GF-D8 (cell line): ENCODE measurements at regions not wholly inside any gene's neighbourhood (a gene's known extent, or its start where the extent isn't known, plus 50 kb on each side); places are given as distances from the start of the nearest gene placed in this dataset.
"Not testable (repeated sequence)": the region's sequence is repeated elsewhere in the genome, so short reads cannot be mapped to it uniquely, and the experiment has no call there.

Source experiments
- DNase-seq: peaks from one replicate; lab custom pipeline; 2025; lab: John Stamatoyannopoulos, UW

DNA sequence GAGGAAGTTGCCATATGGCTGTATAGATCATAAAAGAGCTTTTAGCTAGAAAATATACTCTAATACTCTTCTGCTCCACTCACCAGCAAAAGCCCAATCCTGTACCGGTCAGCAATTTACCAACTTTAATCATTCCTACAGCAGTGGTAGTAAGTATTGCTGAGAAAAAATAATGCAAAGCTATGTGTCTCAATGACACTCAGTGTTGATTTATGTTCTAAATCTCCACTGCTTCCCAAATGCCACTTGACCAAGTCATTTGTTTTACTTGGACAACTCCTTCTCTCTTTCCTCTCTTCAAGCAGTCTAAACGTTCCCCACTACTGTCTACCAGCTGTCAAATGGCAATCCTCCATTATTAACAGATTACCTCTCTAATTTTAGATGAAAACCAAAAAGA is 201.8 kb upstream of the GK2 start:
- no peak for DNase-seq

DNA sequence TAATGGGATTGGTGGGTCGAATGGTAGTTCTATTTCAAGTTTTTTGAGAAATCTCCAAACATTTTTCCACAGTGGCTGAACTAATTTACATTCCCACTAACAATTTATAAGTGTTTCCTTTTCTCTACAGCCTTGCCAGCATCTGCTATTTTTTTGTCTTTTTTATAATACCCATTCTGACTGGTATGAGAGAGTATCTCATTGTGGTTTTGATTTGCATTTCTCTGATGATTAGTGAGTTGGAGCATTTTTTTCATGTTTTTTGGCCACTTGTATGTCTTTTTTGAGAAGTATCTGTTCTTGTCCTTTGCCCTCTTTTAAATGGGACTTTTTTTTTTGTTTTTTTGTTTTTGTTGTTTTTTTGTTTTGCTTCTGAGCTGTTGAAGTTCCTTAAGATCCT is 200.0 kb upstream of the GK2 start:
- no peak for DNase-seq

DNA sequence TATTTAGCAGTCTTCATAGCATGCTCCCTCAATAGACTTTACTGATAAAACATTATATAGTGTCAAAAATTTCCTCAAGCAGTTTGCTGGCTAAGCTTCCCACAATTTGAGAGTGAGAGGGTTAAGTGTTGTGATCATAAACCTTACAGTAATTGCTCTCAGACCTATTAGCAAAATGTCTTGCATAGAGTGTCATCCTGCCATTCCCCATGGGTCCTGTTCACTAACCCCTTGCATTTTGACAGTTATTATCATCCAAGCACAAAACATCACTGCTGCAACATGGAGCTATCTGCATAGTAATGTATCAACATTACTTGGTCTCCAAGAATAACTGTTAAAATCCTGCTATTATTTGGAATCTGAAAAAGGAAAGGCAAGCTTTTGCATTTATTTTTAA is 196.1 kb upstream of the GK2 start:
- DNase-seq = no peak

DNA sequence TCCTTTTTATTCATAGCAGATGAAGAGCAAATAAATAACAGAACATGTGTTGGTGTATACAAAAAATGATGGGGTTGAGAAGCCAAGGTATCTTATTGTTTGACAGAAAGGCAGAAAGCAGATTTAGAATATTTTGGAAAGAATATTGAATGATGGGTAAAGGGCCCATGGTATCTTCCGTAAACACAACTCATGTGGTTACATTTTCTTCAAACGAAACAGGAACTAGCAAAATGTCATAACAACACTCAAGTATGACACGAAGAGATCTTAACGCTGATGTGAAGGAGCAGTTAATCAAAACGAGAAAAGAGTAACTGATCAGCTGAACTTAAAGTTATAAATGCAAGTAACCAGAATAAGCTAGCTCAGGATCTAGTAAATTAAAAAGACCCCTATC is 195.7 kb upstream of the GK2 start:
- DNase-seq = peak; percentile 62

DNA sequence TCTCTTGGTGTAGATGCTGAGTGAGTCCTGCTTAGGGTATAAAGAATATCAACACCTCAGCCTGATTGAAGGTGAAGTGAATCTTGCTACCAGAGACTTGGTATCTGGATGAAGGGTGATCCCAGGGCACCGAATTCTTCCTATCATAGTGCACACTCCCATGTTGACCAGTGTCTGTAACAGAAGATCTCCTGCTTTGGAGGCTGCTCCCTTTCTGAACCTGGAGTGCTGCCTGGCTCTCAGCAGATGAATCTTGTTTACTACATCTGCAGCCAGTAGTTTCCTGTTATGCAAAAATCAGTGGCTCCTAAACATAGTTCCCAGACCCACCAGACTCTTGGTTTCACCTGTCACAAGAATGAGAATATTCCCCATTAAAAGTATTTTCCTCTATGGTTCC is 191.7 kb upstream of the GK2 start:
- no peak for DNase-seq

DNA sequence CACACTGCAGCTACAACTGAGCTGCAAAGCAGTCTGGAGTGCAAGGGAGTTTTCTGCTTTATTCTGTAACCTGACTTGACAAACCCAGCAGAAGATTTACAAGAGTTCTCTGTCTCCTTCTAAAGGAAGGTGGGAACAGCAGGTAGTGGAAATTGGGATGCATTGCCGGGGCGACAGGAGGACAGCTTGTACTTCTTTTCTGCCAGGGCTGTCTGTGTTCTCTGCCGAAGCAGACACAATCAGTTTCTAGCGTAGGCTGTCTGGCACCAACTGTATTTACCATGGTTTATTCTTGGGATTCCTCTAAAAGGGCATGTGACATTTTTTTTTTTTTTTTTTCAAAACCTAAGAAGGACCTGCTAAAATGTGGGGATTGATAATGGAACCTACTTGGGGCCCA is 190.8 kb upstream of the GK2 start:
- DNase-seq = no peak

DNA sequence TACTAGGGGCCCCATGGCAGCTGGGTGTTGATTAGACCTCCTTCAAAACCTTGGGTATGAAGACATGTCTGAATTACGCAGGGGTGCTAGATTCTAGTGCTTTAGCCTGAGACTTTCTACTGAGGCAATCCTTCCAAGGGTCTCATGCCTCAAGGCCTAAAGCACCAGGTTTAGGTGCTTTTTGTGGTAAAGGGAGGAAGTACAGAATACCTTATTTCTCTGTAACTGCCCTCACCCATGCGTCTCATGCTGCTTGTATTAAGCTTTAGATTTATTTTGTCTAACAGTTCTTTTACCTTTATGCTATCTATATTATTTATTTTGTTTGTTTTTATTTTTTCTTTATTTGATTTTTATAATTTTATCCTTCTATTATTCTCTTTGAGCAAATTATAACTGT is 190.2 kb upstream of the GK2 start:
- no peak for DNase-seq

DNA sequence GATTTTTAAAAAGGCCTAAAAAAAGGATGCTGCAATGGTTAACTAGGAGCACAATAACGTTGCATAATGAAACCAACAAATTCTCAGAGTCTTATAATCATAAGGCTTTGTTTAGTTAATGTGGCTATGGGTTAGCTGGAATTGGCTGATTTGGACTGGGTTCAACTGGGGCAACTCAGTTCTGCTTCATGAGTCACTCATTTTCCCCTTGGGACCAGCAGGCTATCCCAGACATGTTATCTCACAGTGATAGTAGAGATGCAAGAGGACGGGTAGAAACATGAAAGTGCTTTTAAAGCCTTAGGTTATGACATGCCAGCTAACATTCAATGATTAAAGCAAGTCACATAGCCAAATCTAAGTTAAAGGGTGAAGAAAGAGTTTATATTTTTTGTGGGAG is 189.2 kb upstream of the GK2 start:
- no peak for DNase-seq

DNA sequence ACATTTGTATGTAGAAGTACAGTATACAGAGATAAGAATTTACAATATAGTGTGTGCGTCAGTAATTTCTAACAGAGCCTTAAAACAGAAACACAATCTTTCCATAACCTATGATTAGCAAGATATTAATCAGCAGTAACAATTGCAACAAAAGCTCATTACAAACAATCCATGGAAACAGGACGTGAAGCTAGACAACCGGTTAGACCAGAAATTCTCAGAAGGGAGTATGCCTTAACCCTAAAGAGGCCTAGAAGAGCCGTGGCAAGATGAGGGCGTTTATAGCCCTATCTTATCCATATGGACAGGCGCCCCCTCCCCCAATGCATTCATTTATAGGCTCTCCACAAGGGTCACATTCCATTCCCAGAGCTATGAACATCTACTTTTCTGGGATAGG is 184.2 kb upstream of the GK2 start:
- not testable (repeated sequence) for DNase-seq

DNA sequence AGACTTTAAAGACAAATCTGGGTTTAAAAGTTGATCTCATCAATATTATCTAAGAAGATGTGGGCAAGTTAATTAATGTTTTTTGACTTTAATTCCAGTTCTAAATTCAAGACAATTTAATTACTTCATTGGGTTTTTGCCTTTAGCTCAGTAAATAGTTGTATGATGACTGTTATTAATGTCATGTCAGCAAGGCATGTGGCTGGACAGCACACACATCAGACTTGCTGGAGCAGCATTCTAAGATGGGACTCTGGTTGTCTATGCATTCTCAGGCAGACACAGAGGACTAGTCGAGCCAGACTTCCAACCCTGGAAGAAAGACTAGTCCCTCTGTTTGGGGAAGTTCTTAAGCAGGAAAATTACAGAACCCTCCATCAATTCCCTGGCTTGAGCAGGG is 180.7 kb upstream of the GK2 start:
- DNase-seq = no peak

DNA sequence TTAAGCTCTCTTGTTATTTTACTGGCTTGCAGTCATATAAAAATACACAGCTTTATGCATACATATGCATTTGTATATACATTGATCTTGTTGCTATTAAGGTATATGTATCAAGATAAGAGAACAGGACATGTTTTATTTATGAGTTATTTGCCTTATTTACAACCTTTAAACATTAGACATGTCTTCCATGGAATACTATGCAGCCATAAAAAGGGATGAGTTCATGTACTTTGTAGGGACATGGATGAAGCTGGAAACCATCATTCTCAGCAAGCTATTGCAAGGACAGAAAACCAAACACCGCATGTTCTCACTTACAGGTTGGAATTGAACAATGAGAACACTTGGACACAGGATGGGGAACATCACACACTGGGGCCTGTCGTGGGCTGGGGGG is 179.2 kb upstream of the GK2 start:
- DNase-seq = not testable (repeated sequence)

DNA sequence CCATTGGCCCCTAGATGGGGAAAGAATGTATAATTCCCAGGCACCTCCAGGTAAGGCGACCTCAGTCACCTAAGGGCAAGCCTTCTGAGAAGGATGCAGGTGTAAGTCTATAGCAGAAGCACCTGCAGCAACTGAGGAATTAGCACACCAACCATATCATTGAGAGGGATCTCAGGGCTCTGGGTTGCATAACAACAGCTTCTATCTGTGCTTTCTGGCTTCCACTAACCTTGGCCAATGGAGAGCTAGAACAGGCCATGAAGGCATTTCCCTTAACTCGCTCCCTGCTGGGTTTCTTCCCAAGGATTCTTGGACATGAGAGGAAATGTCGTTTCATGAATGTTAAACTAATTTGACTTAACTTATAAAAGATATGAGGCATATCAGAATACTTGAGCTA is 177.8 kb upstream of the GK2 start:
- no peak for DNase-seq

DNA sequence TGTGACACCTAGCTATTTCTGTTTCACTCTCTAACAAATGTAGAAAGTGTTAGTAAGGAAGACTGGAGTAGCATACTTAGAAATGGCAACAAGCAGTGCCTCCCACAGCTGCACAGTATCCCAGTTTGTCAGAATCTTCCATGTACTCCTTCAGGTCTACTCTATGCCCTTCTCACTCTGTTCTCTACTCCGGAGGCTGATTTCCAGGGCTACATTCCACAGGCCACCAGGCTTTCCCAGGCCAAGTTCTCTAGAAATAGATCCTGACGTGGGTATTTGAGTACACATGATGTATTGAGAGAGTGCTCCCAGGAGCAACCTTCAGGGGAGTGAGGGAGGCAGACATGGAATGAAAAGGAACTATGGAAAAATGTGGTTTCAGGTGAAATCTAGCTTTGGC is 177.3 kb upstream of the GK2 start:
- no peak for DNase-seq

DNA sequence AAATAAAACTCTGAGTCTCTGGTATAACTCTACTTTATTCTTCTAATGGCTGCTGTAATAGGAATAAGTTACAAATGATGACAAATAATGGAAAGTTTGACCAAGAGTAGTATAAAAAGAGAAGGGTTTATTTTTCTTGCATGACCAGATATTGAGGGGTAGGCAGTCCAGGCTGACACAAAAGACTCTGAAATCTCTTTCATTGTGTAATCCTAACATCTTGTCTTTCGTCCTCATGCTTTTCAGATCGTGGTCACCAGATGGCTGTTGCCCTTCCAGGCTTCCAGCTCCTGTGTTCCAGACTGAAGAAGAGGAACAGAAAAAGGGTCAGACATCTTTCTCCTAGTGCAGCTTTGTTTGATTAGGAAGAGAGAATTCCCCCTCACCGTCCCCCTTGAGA is 176.9 kb upstream of the GK2 start:
- DNase-seq = no peak

DNA sequence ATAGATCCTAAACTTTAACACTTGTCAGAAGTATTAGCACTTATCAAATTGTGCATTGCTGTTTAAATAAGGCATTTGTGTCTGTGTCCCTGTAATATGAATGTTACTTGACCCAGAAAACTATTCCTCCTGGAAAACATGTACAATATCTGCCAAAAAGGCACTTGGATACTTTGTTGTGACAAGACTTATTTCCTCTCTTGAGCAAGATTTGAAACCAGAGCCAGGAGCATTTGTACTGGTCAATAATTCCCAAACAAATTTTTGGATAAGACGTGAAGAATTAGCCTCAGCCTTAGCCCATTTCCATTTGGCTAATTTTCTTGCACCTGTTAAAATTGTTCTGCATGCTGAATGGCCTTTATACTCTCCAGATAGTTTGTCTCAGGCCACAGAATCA is 176.3 kb upstream of the GK2 start:
- no peak for DNase-seq

DNA sequence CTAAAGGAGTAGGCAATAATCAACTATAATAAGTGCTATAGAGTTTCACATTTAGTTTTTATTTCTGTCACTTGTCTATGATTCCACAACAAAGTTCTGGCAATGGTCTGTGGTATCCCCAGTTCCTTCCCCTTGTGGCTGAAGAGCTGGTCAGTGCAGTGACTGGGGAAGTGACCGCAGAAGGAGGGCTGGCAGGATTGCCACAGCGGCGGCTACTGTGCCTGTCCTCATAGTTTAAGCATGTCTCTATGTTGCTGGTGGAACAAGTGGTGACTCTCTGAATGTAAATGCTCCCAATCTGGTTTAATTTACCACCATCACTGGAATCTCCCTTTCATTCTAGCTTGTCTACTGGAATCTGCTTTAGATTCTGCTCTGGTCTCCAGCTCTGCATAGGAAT is 170.6 kb upstream of the GK2 start:
- no peak for DNase-seq

DNA sequence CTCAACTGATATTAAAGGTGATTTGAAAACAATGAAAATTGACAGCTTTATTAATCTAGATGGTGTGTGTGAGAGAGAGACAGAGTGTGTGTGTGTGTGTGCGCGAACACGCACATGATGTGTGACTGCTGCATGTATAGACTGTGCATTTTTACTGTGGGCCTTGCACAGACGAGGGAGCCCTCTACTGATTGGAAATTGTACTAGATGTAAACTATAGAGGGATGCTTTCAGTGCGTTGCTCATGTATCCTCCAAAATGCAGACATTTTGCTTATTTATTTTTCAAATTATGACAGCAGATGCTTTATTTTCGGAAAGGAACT is 168.4 kb upstream of the GK2 start:
- DNase-seq = no peak

DNA sequence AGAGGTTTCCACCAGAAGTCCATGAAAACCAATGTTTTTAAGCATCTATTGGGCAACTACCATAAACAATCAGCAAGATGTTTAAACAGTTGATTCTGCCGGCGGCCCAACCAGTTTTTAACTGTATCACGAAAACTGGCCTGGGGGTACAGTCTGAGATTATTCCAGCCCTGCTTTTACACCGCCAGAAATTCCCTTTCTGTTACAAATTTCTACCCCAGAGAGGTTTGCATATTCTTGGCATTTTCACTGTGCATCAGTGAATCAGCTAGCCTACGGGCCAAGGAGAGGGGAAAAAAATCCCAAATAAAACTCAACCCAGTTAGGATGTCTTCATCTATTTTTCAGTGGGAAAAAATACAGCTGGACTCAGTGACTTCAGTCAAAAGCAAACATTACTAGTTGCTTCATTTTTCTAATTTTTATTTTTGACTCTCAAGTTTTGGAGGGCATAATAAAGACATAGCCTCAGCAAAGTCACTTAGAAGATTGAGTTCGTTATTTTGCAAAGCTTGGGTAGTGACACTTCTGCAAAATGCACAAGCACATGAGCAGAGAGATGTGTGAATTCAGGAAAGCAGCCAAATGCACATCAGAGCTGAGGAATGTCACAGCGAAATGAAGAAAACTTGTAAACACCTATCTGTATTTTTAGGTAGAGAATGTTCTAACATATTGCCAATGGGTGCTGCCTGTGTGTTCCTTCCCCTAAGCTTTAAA is 167.8 kb upstream of the GK2 start:
- DNase-seq = no peak

DNA sequence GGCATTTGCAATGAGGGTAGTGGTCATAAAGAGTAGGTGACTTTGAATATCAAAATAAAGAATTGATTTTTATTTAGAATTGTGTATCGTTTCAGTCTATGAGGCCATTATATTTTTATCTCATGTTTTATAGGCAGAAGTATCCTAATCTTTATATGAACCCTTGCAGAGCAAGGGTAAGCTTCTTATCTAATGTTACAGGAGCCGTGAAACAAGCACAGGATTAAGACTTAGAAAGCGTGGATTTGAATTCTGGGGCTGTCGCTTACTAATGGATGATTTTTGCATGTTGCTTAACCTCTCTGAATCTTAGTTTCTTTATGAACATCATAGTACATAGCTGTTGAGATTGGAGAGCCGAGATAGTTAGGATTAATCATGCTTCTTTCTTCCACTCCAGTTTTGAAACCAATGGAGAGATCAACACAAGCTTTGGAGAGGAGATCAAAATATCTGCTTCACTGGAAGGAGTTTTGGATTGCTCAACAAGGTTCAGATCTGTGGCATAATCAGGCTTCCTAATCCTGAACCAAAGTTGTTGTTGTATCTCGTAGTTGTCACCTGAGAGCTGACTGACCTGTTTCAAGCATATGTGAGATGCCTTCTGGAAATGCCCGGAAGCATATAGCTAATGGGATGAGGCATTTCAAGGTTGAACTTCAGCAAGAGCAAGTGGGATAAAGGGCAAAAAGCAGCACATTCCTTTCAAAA is 166.9 kb upstream of the GK2 start:
- DNase-seq = no peak

DNA sequence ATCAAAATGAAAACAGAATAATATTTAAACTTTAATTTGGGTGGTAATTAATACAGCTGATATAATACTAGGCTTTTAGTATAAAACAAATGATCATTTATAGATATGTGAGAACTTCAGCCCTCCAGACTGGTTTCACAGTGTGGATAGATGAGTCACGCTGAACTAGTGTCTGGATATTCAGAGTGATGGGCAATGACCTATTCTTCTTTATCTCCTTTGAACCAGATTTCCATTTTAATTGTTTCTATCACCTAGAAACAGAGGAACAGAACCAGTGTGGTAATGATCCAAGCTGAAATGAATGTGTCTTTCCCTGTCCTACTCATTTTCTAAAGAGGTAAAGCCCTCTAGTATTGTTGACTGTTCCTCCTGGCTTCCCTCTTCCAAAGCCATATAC is 155.2 kb upstream of the GK2 start:
- DNase-seq = no peak

DNA sequence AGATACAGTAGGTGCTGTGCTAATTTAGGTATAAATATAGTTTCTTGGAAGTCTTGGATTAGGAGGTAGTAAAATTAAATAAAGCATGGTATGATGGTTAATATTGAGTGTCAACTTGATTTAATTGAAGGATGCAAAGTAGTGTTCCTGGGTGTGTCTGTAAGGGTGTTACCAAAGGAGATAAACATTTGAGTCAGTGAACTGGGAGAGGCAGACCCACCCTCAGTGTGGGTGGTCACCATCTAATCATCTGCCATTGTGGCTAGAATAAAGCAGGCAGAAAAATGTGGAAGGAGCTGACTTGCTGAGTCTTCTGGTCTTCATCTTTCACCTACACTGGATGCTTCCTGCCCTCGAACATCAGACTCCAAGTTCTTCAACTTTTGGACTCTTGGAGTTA is 153.7 kb upstream of the GK2 start:
- no peak for DNase-seq

DNA sequence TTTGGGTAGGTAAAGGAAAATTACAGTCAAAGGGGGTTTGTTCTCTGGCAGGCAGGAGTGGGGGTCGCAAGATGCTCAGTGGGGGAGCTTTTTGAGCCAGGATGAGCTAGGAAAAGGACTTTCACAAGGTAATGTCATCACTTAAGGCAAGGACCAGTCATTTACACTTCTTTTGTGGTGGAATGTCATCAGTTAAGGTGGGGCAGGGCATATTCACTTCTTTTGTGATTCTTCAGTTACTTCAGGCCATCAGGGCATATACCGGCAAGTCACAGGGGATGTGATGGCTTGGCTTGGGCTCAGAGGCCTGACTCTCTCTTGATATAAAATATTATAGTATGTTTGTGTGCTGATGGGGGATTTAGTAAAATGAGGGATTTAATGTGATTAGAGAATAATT is 151.4 kb upstream of the GK2 start:
- DNase-seq = not testable (repeated sequence)

DNA sequence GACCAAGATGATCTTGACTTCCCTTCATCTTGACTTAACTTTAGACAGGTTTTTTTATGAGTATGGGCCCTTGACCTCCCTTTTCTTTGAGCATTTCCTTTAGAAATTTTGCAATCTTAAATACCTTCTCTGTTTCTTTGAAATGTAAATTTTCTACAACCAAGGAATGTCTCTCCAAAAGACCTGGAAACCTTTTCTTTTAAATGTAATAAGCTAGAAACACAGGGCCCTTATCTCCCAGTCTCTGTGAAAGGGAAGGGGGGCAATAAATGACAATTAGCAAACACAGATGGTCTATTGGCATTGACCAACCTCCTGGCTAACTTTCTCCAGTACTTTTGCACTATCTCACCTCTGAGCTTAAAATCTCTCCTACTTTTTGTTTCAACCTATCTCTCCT is 144.3 kb upstream of the GK2 start:
- no peak for DNase-seq

DNA sequence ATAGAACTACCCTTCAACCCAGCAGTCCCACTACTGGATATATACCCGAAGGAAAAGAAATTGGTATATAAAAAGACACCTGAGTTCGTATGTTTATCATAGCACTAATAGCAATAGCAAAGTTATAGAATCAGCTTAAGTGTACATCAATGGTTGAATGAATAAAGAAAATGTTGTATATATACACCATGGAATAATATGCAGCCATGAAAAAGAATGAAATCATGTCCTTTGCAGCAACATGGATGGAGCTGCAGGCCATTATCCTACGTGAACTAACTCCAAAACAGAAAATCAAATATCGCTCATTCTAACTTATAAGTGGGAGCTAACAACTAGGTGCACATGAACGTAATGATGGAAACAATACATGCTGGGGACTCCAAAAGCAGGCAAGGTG is 143.5 kb upstream of the GK2 start:
- DNase-seq = no peak
